ENCODE measurements at regions not wholly inside any gene's neighbourhood (a gene's known extent, or its start where the extent isn't known, plus 50 kb on each side); places are given as distances from the start of the nearest gene placed in this dataset.

GRCh38 chr6:8334113-8334512 is 101.2 kb downstream of the SLC35B3 start:
- H3K9me3 ChIP-seq (ENCODE audit: control insufficient read depth, insufficient read depth, low read depth, low read length) = no peaks in the 10 kb centered on the region
- H3K79me2 ChIP-seq (ENCODE audit: control insufficient read depth, insufficient read depth, low read length) = no peaks in the 10 kb centered on the region
- no peak for DNase-seq (ENCODE audit: low read depth in 2 of 2)
- no peaks in the 10 kb centered on the region for H4K20me1 ChIP-seq (ENCODE audit: control insufficient read depth, extremely low read depth, insufficient read depth, low read length)
- H3K4me1 ChIP-seq (ENCODE audit: control insufficient read depth, extremely low read depth, insufficient read depth, low read length) = no peaks in the 10 kb centered on the region
- H3K9ac ChIP-seq (ENCODE audit: insufficient read depth, low read length) = no peak overlapping the region
- H3K4me3 ChIP-seq (replicated peaks in 1 of 4; ENCODE audit: control extremely low read depth in 1 of 4, insufficient read depth in 1 of 4, low read depth in 3 of 4, low read length in 4 of 4) = no peak overlapping the region
- H3K36me3 ChIP-seq (ENCODE audit: control insufficient read depth, insufficient read depth, low read length) = no peaks in the 10 kb centered on the region
- no peak overlapping the region for H2AFZ ChIP-seq (ENCODE audit: low read length)
- no peaks in the 10 kb centered on the region for H3K27me3 ChIP-seq (ENCODE audit: control insufficient read depth, insufficient read depth, low read length)
- H3K4me2 ChIP-seq (ENCODE audit: extremely low read depth, insufficient read depth, low read length) = no peak overlapping the region
- no peak for TF ChIP-seq EZH2 (IDR thresholded peaks at IDR 0.05; ENCODE audit: low read length, missing control alignments)
- TF ChIP-seq CTCF (conservative IDR thresholded peaks at IDR 0.05 in 1 of 2, IDR thresholded peaks at IDR 0.05 in 1 of 2; ENCODE audit: low read depth in 1 of 2, low read length in 2 of 2) = no peak
- H3K27ac ChIP-seq (ENCODE audit: insufficient read depth, low read length) = no peak overlapping the region

- Histone ChIP-seq H3K79me2 (ENCODE audit: control insufficient read depth, insufficient read depth, low read length) (no peaks in the 10 kb centered on the region), H3K9me3 (ENCODE audit: control insufficient read depth, insufficient read depth, low read depth, low read length) (no peaks in the 10 kb centered on the region), H3K4me2 (ENCODE audit: extremely low read depth, insufficient read depth, low read length) (no peak overlapping the region), H4K20me1 (ENCODE audit: control insufficient read depth, extremely low read depth, insufficient read depth, low read length) (no peaks in the 10 kb centered on the region), H3K4me3 (replicated peaks in 1 of 4; ENCODE audit: control extremely low read depth in 1 of 4, insufficient read depth in 1 of 4, low read depth in 3 of 4, low read length in 4 of 4) (no peak overlapping the region), H3K36me3 (ENCODE audit: control insufficient read depth, insufficient read depth, low read length) (no peaks in the 10 kb centered on the region), H3K27ac (ENCODE audit: insufficient read depth, low read length) (no peak overlapping the region), H2AFZ (ENCODE audit: low read length) (no peak overlapping the region), H3K27me3 (ENCODE audit: control insufficient read depth, insufficient read depth, low read length) (no peaks in the 10 kb centered on the region), H3K4me1 (ENCODE audit: control insufficient read depth, extremely low read depth, insufficient read depth, low read length) (no peaks in the 10 kb centered on the region), H3K9ac (ENCODE audit: insufficient read depth, low read length) (no peak overlapping the region)
- no peak for TF ChIP-seq CTCF (conservative IDR thresholded peaks at IDR 0.05 in 1 of 2, IDR thresholded peaks at IDR 0.05 in 1 of 2; ENCODE audit: low read depth in 1 of 2, low read length in 2 of 2)
- TF ChIP-seq EZH2 (IDR thresholded peaks at IDR 0.05; ENCODE audit: low read length, missing control alignments) = no peak
- DNase-seq (ENCODE audit: low read depth in 2 of 2) = no peak
These were observed 105.8 kb downstream of the SLC35B3 start for GRCh38 chr6:8329562-8329961.

GRCh38 chr6:8325743-8326142 is 109.6 kb downstream of the SLC35B3 start:
- no peak for TF ChIP-seq EZH2 (IDR thresholded peaks at IDR 0.05; ENCODE audit: low read length, missing control alignments)
- TF ChIP-seq CTCF (conservative IDR thresholded peaks at IDR 0.05 in 1 of 2, IDR thresholded peaks at IDR 0.05 in 1 of 2; ENCODE audit: low read depth in 1 of 2, low read length in 2 of 2) = no peak
- H3K4me3 ChIP-seq (replicated peaks in 1 of 4; ENCODE audit: control extremely low read depth in 1 of 4, insufficient read depth in 1 of 4, low read depth in 3 of 4, low read length in 4 of 4) = no peak overlapping the region
- H3K27ac ChIP-seq (ENCODE audit: insufficient read depth, low read length) = no peak overlapping the region
- H2AFZ ChIP-seq (ENCODE audit: low read length) = no peak overlapping the region
- no peaks in the 10 kb centered on the region for H3K9me3 ChIP-seq (ENCODE audit: control insufficient read depth, insufficient read depth, low read depth, low read length)
- DNase-seq (ENCODE audit: low read depth in 2 of 2) = no peak
- H3K27me3 ChIP-seq (ENCODE audit: control insufficient read depth, insufficient read depth, low read length) = no peaks in the 10 kb centered on the region
- no peaks in the 10 kb centered on the region for H3K36me3 ChIP-seq (ENCODE audit: control insufficient read depth, insufficient read depth, low read length)
- H3K9ac ChIP-seq (ENCODE audit: insufficient read depth, low read length) = no peak overlapping the region
- no peaks in the 10 kb centered on the region for H3K4me1 ChIP-seq (ENCODE audit: control insufficient read depth, extremely low read depth, insufficient read depth, low read length)
- no peak overlapping the region for H3K4me2 ChIP-seq (ENCODE audit: extremely low read depth, insufficient read depth, low read length)
- H4K20me1 ChIP-seq (ENCODE audit: control insufficient read depth, extremely low read depth, insufficient read depth, low read length) = no peaks in the 10 kb centered on the region
- H3K79me2 ChIP-seq (ENCODE audit: control insufficient read depth, insufficient read depth, low read length) = no peaks in the 10 kb centered on the region
